Lower leg skin (tissue), 4 donors: ENCODE measurements at regions not wholly inside any gene's neighbourhood (a gene's known extent, or its start where the extent isn't known, plus 50 kb on each side); places are given as distances from the start of the nearest gene placed in this dataset.

Source experiments
- DNase-seq, 2 donors: peaks; one replicate each; pipeline ENCODE4 v3.0.0-alpha.2; 2019; ENCODE audit warnings: low spot score in 2 of 2
- H3K4me3 ChIP-seq: fragments of 200-600 bp; sonication (generic); 2 replicates; pipeline ENCODE4 v1.5.1; 2017; ENCODE audit warnings: mild to moderate bottlenecking, low read depth; ENCODE audit not compliant: poor library complexity, severe bottlenecking
- CTCF ChIP-seq, 3 donors: fragments of 450-650 bp; IDR thresholded peaks; one replicate each; pipeline ENCODE4 v1.5.1; 2016; ENCODE audit warnings: antibody characterized with exemption in 3 of 3, mild to moderate bottlenecking in 3 of 3, moderate library complexity in 2 of 3
- POLR2A ChIP-seq, 2 donors: fragments of 450-650 bp; IDR thresholded peaks; one replicate each; pipeline ENCODE4 v1.6.1; 2016 to 2017; ENCODE audit warnings: antibody characterized with exemption in 2 of 2, mild to moderate bottlenecking in 1 of 2, moderate library complexity in 1 of 2
- WGBS, 2 donors: methylation state at CpG; one replicate each; pipeline ENCODE4 v1.1.5; 2018; 5-methylcytosine and 5-hydroxymethylcytosine counted together
- intact Hi-C: fragments of 100-400 bp; cut with DNase I; formaldehyde crosslinking; loops from one replicate; pipeline ENCODE4 v1.15.0; 2023; ENCODE audit warnings: low total_unique reads

- DNase-seq, result no peak
- TF ChIP-seq CTCF (IDR thresholded peaks at IDR 0.05), result no peak
- no peak for TF ChIP-seq POLR2A (IDR thresholded peaks at IDR 0.05)
- 29 to 31% methylated on average over 10 of the region's 10 CpGs for WGBS, 2 donors
- H3K4me3 ChIP-seq, result no peak overlapping the region
- intact Hi-C loops, result no loop called here
Observed at GRCh38 chr20:56808117-56808725, 179.1 kb downstream of the TFAP2C start.

- intact Hi-C loops, result no loop called here
Observed at GRCh38 chr20:56808732-56809131, 179.6 kb downstream of the TFAP2C start.

DNA sequence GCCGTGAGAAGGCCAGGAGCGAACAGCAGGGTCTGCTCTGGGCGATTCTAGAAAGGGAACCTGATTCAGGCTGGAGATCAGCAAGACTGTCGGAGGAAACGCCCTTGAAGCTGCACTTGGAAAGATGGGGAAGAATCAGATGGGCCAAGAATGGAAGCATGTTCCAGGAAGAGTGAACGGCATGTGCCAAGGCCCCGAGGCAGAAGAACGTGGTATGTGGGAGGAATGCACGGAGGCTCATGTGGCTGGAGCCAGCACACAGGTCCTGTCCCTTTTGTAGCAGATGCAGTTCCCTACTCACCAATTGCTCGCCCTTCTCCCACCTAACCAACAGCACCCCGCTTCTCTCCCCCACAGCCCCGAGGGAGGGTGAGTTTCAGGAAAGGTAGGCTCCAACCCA lies 180.6 kb downstream of the TFAP2C start:
- no peak overlapping the region for H3K4me3 ChIP-seq
- peak; percentile 60 to 92 for DNase-seq
- 47 to 60% methylated on average over 12 of the region's 12 CpGs for WGBS, 2 donors

More at GRCh38 chr20:56808732-56809131, 179.6 kb downstream of the TFAP2C start:
- 22 to 50% methylated on average over 8 of the region's 8 CpGs for WGBS, 2 donors
- peak in 1 of 2 donors; percentile 49 for DNase-seq
- TF ChIP-seq POLR2A (IDR thresholded peaks at IDR 0.05) (no peak), CTCF (IDR thresholded peaks at IDR 0.05) (no peak)
- no peak overlapping the region for H3K4me3 ChIP-seq

DNA sequence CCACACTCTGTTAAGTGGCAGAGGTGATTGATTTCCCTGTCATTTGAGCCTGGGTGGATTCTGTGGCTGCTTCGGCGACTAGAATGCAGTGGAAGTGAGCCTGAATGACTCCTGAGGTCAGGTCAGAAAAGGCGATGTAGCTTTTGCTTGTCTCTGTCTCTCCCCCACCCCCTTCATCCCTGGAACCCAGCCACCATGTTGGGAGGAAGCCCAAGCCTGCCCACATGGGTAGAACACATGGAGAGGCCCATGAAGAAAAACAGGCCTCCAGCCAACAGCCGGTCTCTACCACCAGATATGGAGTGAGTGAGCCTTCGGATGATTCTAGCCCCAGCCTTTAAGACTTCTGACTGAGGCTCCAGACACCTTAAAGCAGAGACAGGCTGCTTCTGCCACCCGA lies 181.0 kb downstream of the TFAP2C start:
- no peak overlapping the region for H3K4me3 ChIP-seq
- DNase-seq, result no peak
- TF ChIP-seq CTCF (IDR thresholded peaks at IDR 0.05), result no peak
- 45 to 53% methylated on average over 6 of the region's 6 CpGs for WGBS, 2 donors
- intact Hi-C loops, result no loop called here

More for the DNA sequence above, 180.6 kb downstream of the TFAP2C start:
- TF ChIP-seq POLR2A (IDR thresholded peaks at IDR 0.05) (no peak), CTCF (IDR thresholded peaks at IDR 0.05) (no peak)
- intact Hi-C loops, result no loop called here

DNA sequence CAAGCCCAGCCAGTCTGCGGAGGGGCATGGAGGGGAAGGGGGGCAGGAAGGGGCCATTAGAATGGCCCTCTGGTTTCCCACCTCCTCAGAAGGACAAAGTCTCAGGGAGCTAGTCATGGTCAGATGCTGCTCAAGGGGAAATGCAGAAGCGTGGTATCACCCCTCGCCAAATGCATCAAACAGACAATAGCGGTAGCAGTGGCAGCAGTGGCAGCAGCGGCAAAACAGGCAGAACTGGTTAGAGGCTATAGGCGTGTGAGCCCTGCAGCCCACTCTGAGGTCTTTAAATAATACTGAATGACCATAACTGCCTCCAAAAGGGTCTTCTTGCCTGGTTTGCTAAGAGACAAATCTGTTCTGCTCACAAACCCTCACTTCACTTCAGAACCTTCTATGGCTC lies 186.7 kb downstream of the TFAP2C start:
- intact Hi-C loops, result no loop called here

More for the DNA sequence above, 186.7 kb downstream of the TFAP2C start:
- DNase-seq, result no peak
- 45 to 47% methylated on average over 6 of the region's 6 CpGs for WGBS, 2 donors
- H3K4me3 ChIP-seq, result no peak overlapping the region
- no peak for TF ChIP-seq CTCF (IDR thresholded peaks at IDR 0.05)
- no peak for TF ChIP-seq POLR2A (IDR thresholded peaks at IDR 0.05)
